CD4-positive, alpha-beta T cell treated with Interleukin-15 for 4 hours (primary cell): ENCODE measurements at regions not wholly inside any gene's neighbourhood (a gene's known extent, or its start where the extent isn't known, plus 50 kb on each side); places are given as distances from the start of the nearest gene placed in this dataset.
"Not testable (repeated sequence)": the region's sequence is repeated elsewhere in the genome, so short reads cannot be mapped to it uniquely, and the experiment has no call there.

Source experiments
- DNase-seq: peaks from one replicate; pipeline ENCODE4 v3.0.0-alpha.2; 2020; ENCODE audit warnings: low spot score

DNA sequence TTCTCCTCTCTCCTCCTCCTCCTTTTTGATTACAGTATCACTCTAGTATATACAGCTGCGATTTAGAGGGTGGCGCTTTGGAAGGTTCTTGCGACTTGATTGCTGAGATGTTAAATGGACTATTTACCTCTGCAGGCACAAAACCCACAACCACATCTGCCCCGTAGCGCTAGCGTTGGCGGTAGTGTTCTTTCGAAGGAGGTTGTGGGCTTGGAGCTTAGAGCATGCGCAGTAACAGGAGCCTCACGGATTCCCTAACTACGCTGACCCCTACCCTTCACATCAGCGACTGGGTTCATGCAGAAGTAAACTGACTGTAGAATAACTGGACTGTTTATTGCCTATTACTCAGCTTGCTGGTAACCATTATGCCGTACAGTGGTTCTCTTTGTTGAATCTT is 58.0 kb downstream of the CGGBP1 start:
- no peak for DNase-seq

DNA sequence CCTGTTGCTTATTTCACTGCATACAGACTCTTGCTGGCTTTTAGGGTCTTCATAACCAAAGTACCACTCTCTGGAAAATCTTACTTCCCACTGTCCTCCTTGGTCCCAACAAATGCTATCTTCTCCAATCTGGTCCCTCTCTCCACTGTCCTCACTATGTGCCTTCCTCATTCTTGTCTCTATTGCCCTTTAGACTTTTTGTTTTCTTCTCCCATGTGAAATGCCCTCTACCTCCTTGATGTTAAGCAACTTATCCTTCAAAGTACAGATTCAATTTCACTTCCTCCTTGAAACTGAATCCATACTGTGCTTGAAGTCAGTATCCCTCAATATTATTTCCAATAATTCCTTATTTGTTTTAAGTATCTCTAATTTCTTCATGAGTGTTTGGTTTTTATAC is 60.8 kb downstream of the CGGBP1 start:
- DNase-seq = no peak

DNA sequence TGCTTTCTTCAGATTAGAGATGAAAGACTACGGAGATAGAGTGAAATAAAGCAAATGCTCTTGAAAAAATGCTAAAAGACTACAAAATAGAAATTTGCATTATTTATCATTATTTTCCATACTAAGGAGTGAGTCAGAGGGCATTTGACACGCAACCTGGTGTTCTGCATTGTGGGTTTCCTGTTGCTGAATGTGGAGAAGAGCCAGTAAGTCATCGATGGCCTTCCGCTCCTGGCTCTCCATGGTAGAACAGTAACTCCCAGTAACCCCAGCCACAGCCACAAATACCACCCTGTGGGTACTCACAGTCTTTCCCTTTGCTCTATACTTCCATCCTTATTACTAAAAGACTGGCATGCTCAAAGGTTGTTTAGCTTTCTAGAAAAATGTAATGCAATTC is 61.5 kb downstream of the CGGBP1 start:
- DNase-seq = peak; percentile 31

DNA sequence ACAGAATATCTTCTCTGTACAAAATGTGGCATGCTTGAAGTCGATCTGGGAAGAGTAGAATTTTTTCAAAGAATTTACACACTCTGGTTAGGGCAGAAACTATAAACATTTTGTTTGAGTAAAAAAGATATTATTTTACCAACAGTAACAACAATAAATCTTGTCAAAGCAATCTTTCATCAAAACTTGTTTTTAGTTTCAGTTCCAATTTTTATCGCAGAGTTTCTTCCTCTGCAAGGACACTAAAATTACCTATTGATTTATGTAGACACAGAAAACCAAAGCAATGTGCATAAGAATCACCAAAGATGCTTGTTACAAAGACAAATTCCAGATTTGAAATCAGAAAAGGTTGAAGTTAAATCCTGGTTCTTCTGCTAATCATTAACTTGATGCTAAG is 61.9 kb downstream of the CGGBP1 start:
- DNase-seq = no peak

DNA sequence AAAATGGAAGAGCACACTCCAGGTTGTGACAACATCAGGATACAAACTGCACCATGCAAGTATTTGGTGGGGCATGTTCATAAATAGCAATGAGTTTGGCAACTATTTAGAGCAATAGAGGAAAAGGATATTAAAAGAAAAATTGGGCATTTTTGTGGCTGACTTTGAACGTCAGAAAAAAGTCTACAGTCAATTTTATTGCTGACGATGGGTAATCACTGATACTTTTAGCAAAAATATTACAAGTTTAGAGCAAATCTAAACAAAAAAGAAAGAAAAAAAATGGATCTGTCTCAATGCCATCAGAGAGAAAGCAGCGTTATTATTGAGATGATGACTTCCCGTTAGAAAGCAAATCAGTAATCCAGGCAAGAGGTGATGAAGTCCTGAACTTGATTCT is 65.2 kb downstream of the CGGBP1 start:
- no peak for DNase-seq

DNA sequence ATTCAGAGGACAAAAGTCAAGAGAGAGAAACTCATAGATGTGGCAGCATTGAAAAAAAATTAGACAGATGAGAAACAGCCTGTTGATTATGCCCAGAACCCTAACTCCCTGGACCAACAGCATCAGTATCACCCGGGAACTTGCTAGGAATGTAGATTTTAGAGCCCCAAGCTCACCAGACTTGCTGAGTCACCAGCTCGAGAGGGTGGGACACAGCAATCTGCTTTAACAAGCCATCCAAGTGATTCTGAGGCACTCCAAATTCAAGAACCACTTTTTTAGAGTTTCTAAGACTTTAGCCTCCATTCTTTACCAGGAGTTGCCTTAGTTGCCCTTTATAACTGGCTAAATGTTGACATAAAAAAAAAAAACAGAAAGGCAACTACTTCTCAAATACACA is 70.9 kb downstream of the CGGBP1 start:
- DNase-seq = no peak

DNA sequence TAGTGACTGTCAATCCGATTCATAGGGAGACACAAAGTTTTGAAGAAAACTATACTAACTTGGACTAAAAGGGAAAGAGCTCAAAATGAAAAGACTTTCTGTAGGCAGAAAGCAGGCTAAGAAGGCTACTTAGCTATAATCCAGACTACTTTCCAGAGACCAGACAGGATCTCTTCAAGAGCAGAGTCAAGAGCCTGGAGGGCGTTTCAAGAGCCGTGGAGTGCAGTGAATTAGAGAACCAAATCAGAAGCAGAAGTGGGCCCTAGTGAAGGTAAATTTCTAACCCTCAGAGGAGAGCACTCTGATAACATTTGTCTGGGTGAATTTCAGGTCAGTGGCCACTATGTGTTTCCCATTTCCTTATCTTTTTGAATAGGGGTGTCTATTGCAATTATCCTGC is 76.4 kb downstream of the CGGBP1 start:
- no peak for DNase-seq

DNA sequence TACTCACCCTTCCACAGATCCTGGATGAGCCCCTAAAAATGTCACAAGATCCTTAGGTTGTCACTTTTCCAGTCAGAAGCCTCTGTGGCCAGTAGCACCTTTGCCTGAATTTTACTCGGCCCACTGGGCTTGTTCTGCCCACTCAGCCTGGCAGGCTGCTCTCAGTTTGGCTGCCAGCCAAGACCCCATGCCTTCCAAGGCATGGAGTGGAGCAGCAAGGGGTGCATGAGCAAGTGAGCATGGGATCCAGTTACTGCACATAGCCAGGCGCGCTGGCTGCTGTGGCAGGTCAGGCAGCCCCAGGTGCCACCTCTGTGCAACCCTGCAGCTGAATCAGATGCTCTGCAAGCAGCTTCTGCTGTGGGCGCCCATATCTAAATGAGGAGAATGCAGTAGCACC is 79.3 kb downstream of the CGGBP1 start:
- no peak for DNase-seq

DNA sequence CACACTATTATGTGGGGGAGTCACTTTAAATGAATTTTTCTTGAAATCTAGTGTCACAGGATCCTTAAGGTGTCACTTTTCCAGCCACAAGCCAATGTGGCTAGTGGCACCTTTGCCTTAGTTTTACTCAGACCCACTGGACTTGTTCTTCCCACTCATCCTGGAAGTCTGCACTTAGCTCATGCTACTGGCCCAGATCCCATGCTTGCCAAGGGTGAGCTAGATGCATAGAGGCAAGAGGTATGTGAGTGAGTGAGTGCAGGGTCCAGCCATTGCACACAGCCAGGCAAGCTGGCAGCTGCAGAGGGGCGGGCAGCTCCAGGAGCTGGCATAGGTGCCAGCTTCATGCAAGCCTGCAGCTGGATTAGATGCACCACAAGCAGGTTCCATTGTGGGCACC is 81.0 kb downstream of the CGGBP1 start:
- no peak for DNase-seq

DNA sequence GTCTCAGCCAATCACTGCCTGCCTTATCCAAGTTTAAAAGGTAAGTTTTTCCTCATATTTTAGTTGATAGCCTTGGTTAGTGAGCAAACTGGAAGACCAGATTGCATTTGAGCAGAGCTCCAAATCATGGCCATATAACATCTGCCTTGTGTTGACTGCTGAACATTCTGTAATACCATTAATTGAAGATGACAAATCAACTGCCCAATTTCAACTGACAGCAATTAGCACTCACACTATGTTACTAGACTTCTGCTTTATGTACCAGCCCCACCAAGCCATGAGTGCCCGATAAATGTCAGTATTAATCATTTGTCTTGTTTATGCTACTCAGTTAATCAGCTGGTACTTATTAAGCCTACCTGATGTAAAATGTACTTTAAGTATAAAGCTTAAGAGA is 83.1 kb downstream of the CGGBP1 start:
- no peak for DNase-seq

DNA sequence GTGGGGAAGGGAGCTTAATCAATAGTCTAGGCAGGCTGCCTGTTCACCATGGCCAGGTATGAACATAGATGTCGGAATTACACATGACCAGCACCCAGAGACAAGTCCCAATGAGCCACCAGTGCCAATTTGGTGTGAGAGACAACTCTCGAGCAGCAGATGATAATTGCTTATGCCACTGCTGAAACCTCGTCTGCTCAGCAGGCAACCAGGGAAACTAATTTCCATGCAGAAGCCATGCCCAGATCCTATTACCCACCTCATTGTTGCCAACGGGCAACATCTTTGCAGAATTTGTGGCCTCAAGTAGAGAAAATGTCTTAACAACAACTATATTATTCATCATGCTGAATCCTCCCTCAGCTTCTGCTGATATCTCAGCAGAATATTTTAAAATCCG is 84.9 kb downstream of the CGGBP1 start:
- DNase-seq = no peak

DNA sequence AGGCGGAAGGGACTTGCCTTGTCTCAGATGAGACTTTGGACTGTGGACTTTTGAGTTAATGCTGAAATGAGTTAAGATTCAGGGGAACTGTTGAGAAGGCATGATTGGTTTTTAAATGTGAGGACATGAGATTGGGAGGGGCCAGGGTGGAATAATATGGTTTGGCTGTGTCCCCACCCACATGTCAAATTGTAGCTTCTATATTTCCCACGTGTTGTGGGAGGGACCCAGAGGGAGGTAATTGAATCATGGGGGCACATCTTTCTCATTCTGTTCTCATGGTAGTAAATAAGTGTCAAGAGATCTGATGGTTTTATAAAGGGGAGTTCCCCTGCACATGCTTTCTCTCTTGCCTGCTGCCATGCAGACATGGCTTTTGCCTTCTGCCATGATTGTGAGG is 89.2 kb downstream of the CGGBP1 start:
- no peak for DNase-seq

DNA sequence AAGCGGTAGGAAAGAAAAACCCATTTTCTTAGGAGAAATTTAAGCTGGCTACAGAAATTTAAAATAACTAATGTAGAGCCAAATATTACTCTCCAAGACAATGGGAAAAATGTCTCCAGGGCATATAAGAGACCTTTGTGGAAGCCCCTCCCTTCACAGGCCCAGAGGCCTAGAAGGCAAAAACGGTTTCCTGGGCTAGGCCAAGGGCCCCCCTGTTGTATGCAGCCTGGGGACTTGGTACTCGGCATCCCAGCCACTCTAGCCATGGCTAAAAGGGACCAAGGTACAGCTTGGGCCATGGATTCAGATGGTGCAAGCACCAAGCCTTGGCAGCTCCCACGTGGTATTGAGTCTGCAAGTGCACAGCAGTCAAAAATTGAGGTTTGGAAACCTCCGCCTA is 90.1 kb downstream of the CGGBP1 start:
- no peak for DNase-seq

DNA sequence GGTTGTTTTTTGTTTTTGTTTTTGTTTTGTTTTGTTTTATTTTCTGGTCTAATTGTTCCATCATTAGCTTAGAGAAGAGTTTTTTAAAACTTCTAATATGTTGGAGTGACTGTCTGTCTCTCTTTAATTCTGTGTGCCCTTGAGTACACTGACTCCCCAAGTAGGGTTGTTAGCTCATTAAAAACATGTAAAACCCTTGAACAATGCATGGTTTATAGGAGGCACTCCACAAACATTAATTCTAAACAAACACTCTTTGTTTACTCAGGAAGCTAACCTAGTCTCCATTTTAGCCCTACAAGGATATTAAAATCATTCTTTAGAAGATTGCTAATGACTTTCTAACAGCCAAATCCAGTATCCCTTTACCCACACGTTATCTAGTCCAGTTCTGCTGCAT is 100.5 kb downstream of the CGGBP1 start:
- no peak for DNase-seq

DNA sequence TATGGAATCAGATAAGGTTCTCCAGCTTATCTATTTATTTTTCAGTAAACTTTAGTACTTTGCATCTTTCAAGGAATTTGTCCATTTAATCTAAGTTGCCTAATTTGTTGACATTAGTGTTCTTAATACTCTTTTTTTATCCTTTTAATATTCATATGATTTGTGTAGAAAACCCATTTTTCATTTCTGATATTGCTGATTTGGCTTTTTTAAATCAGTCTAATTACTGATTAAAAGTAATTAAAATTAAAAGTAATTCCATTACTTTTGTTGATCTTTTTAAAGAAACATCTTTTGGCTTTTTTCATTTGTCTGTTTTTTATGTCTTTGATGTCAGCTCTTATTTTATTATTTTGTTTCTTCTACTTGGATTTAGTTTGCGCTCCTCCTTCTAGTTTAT is 101.2 kb downstream of the CGGBP1 start:
- no peak for DNase-seq

DNA sequence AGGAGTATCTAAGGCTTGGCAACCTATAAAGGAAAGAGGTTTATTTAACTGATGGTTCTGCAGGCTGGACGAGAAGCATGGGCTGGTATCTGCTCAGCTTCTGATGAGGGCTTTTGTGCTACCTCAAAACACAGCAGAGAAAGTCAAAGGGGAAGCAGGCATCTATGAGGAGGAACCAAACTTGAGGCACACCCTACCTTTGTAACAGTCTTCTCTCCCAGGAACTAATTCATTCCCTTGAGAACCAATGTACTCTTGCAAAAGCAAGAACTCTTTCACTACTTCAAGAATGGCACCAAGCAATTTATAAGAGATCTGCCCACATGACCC is 109.0 kb downstream of the CGGBP1 start:
- no peak for DNase-seq

DNA sequence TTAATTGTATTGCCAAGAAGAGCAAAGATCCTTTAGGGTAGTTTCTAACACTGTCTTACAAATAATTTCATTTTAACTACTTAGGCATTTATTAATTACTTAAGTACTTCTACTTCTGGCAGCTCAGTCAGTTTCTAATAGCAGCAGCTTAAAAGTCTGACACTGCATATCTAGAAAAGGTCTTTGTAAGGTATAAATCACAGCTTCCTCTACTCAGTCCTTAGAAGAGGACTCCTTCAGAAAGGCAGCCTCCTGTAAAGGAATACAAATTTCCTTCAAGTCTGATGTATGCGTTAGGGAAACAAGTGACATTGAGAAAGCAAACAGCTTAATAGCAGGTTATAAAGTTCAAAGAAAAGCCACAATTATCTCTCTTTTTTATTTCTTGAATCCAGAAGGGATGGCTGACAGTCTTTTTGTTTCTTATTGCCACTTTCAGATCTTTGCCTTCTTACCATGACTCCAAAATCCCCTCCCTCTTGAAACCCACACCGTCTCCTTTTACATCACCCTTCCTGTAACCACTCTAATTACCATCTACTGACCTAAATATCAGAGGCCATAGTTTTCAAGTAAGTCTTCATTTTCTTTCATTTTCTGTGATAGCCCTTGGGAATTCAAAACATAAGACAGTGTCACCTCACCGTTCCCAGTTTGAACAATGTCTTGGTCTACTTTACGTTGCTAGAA is 109.5 kb downstream of the CGGBP1 start:
- DNase-seq = no peak

DNA sequence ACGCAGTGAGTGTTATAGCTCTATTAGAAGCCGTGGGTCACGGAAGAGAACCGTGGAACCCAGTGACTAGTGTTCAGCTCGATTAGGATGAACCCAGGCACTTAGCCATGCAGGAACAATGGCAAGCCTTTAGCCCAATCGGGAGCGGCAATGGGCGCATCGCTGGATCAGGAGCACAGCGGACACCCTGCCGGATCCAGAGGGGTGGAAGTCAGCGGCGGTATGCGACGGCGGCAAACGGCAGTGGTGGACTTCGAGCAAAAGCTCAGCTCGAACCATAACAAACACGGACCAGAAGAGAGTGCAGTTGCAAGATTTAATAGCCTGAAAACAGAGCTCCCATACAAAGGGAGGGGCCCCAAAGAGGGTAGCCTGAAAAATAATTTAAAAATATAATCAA is 112.8 kb downstream of the CGGBP1 start:
- not testable (repeated sequence) for DNase-seq

DNA sequence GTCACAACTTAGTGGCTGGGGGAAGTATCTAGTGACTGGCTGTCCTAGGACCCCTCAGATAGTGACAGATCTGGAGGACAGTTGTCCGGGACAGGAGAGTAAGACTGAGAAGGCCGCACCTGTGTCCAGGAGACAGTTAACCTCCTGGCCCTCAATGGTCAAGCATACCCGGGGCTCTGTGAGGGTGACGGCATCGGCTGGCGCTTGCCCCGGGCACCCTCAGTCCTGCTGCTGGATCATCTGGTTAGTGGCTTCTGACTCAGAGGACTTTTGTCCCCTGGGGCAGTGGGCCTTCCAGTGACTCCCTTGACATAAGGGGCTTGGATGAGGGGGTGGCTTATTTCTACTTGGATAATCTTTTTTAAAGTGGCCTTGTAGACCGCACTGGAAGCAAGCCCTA is 116.5 kb downstream of the CGGBP1 start:
- DNase-seq = not testable (repeated sequence)

DNA sequence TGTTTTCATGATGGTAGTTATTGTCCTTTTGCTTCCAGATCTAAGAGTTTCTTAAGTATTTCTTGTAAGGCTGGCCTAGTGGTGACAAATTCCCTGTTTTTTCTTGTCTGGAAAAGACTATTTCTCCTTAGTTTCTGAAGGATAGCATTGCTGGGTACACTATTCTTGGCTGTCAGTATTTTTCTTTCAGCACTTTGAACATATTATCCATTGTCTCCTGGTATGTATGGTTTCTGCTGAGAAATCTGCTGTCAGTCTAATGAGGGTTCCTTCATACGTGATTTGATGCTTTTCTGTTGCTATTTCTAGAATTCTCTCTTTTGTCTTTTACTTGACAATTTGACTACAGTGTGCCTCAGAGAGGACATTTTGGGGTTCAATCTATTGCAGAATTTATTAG is 134.3 kb downstream of the CGGBP1 start:
- DNase-seq = no peak

DNA sequence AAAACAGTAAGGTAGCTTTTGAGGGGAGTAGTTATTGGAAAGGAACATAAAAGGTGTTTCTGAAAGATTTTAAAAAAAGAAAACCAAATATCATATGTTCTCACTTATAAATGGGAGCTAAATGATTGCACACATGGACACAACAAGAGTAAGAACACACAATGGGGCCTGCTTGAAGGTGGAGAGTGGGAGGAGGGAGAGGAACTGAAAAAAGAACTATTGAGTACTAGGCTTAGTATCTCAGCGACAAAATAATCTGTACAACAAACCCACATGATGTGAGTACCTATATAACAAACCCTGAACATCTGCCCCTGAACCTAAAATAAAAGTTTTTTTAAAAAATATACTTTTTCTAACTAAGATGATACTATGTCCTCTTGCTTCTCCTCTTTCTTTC is 138.3 kb downstream of the CGGBP1 start:
- no peak for DNase-seq

DNA sequence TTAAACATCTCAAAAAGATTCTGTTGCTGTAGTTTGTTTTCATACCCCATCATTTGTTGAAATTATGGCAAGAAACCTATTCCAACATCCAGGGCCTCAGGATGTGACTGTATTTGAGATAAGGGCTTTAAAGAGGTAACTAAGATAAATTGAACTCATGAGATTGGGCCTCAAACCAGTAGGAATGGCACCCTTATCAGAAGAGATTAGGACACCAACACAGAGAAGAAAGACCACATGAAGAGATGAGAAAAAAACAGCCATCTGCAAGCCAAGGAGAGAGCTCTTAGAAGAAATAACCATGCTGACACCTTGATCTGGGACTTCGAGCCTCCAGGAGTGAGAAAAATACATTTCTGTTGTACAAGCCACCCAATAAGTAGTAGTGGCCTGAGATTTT is 157.7 kb downstream of the CGGBP1 start:
- DNase-seq = no peak

DNA sequence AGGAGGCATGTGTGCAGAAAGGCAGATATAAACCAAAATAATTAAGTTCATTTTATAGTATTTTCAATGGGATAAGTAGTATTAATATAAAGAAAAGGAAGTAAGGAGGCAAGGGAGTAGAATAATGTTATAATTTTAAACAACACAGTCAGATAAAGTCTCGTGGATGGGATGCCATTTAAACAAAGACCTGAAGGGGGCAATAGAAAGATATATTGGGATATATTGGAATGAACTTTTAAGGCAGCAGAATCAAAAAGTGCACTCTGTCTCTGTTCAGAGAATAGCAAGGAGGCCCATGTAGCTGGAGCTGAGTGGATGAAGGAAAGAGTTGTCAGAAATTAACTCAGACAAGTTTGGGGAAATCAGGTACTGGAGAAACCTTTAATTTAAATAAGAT is 158.7 kb downstream of the CGGBP1 start:
- peak; percentile 6 for DNase-seq

DNA sequence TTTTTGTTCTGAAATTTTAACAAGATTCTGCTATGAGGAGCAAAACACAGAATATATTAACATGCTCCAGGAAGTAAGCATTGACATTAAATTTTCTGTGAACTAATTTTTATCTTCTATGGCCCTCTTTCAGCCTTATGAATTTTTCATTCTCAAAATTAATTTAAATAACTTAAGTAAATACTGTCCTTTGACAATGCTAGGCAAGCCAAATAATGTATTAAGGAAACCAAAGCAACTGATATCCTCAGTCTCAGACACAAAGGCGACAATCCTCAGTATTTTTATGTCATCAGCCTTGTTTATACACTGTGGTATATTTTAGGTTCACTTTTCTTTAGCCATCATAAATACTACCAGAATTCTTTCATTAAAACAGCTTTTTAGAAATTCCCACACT is 159.8 kb downstream of the CGGBP1 start:
- DNase-seq = no peak

DNA sequence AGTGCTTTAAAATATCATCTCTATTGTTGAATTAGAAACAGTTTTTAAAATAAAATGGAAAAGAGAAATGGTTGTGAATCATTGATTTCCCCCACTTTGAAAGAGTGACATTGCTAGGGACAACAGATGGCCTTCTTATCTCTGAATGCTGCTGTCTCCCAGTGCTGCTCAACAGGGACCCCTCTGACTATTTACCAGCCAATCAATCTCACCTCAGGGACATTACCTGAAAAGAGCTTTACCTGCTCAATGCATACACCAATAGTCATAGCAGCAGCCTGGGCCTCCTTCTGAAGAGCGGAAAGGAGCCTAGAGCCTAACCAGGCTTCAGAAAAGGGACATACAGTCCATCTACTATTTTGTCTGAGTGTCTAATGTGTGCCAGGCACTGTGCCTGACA is 162.8 kb downstream of the CGGBP1 start:
- no peak for DNase-seq
